PC-9 (cell line): ENCODE measurements at regions not wholly inside any gene's neighbourhood (a gene's known extent, or its start where the extent isn't known, plus 50 kb on each side); places are given as distances from the start of the nearest gene placed in this dataset.

Experiments used
- CTCF ChIP-seq: fragments of 200-600 bp; sonication (generic); conservative IDR thresholded peaks from 2 replicates; pipeline ENCODE4 v1.6.1; 2017; ENCODE audit warnings: mixed run types, antibody characterized with exemption, mild to moderate bottlenecking, moderate library complexity
- EZH2 ChIP-seq: fragments of 200-600 bp; sonication (generic); IDR thresholded peaks from 2 replicates; pipeline ENCODE4 v1.8.0; 2017; ENCODE audit warnings: antibody characterized with exemption, low read depth

- TF ChIP-seq CTCF (no peak), EZH2 (no peak)
Observed at GRCh38 chr9:26682041-26682440, 210.6 kb downstream of the CAAP1 start.
